Stimulated activated naive B cell treated with anti-CD40 and anti-IgM and Interleukin-4, amounts not matched to agents 10 μg/mL and 1 μg/mL and 100 μg/mL, for 72 hours (primary cell): ENCODE measurements at regions not wholly inside any gene's neighbourhood (a gene's known extent, or its start where the extent isn't known, plus 50 kb on each side); places are given as distances from the start of the nearest gene placed in this dataset.
"Not testable (repeated sequence)": the region's sequence is repeated elsewhere in the genome, so short reads cannot be mapped to it uniquely, and the experiment has no call there.

Experiments used
- ATAC-seq, 2 donors: fragments of 150-1000 bp; cut with Tn5 transposase; replicated peaks; 2 replicates each; pipeline ENCODE4 v1.10.0; 2021; ENCODE audit warnings: moderate library complexity in 1 of 2
- DNase-seq: peaks from one replicate; pipeline ENCODE4 v3.0.0; 2021
- H3K27ac Mint-ChIP-seq: one replicate; pipeline ENCODE4 v1.8.0; 2022; ENCODE audit warnings: mild to moderate bottlenecking, mixed read lengths
- H3K27me3 Mint-ChIP-seq, 2 donors: one replicate each; pipeline ENCODE4 v1.8.0; 2022; ENCODE audit warnings: mixed read lengths in 2 of 2
- H3K36me3 Mint-ChIP-seq, 2 donors: one replicate each; pipeline ENCODE4 v1.8.0; 2022; ENCODE audit warnings: mixed read lengths in 2 of 2, mild to moderate bottlenecking in 1 of 2
- H3K4me1 Mint-ChIP-seq, 2 donors: one replicate each; pipeline ENCODE4 v1.8.0; 2022; ENCODE audit warnings: mixed read lengths in 2 of 2, mild to moderate bottlenecking in 1 of 2
- H3K4me3 Mint-ChIP-seq, 2 donors: one replicate each; pipeline ENCODE4 v1.8.0; 2022; ENCODE audit warnings: mild to moderate bottlenecking in 2 of 2, mixed read lengths in 2 of 2, moderate library complexity in 1 of 2
- H3K9me3 Mint-ChIP-seq, 2 donors: one replicate each; pipeline ENCODE4 v1.8.0; 2022; ENCODE audit warnings: mixed read lengths in 2 of 2, mild to moderate bottlenecking in 1 of 2

DNA sequence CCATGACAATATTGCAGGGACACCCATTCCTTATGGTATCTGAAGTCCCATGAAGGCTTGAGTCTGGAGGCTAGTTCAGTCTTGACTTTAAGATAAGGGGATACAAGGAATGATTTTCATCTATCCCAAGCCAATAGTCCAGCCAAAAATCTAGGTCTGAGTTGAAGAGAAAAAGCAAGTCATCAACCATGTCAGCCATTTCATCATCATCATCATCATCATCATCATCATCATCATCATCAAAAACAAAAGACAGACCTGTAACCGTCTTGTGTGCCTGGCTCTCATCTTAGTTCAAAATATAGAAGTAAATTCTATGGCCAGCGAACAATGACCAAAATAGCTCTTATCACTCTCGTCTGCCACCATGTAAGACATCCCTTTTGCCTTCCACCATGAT, 59.5 kb upstream of the FAM90A26 start:
- H3K4me1 Mint-ChIP-seq, H3K9me3 Mint-ChIP-seq, ATAC-seq, DNase-seq, H3K27ac Mint-ChIP-seq, H3K27me3 Mint-ChIP-seq, H3K4me3 Mint-ChIP-seq, H3K36me3 Mint-ChIP-seq: not testable (repeated sequence)

GRCh38 chr4:9103148-9103524, 67.1 kb upstream of the FAM90A26 start:
- not testable (repeated sequence) for H3K27me3 Mint-ChIP-seq, H3K4me3 Mint-ChIP-seq, H3K4me1 Mint-ChIP-seq, H3K9me3 Mint-ChIP-seq, DNase-seq, ATAC-seq, H3K36me3 Mint-ChIP-seq, H3K27ac Mint-ChIP-seq

DNA sequence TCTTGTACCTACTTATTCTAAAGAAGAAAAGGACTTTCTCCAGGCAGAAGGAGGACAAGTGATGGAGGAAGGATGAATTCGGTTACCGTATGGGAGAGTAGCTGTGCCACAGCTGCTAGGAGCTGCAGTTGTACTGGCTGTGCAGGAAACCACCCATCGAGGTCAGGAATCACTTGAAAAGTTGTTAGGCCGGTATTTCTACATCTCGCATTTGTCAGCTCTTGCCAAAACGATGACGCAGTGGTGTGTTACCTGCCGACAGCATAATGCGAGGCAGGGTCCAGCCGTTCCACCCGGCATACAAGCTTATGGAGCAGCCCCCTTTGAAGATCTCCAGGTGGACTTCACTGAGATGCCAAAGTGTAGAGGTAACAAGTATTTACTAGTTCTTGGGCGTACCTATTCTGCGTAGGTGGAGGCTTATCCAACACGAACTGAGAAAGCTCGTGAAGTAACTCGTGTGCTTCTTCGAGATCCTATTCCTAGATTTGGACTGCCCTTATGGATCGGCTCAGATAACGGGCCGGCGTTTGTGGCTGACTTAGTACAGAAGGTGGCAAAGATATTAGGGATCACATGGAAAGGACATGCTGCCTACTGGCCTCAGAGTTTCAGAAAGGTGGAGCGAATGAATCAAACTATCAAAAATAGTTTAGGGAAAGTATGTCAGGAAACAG, 67.6 kb upstream of the FAM90A26 start:
- H3K27ac Mint-ChIP-seq, H3K4me3 Mint-ChIP-seq, H3K4me1 Mint-ChIP-seq, H3K9me3 Mint-ChIP-seq, H3K27me3 Mint-ChIP-seq, DNase-seq, ATAC-seq, H3K36me3 Mint-ChIP-seq: not testable (repeated sequence)

GRCh38 chr4:9096330-9096729, 73.9 kb upstream of the FAM90A26 start:
- H3K27me3 Mint-ChIP-seq, H3K4me3 Mint-ChIP-seq, ATAC-seq, H3K4me1 Mint-ChIP-seq, H3K27ac Mint-ChIP-seq, DNase-seq: not testable (repeated sequence)
- Mint-ChIP-seq H3K36me3 (peaks cover 6 to 12% of the 10 kb centered on the region in 2 donors), H3K9me3 (peaks cover 28 to 35% of the 10 kb centered on the region in 2 donors)

DNA sequence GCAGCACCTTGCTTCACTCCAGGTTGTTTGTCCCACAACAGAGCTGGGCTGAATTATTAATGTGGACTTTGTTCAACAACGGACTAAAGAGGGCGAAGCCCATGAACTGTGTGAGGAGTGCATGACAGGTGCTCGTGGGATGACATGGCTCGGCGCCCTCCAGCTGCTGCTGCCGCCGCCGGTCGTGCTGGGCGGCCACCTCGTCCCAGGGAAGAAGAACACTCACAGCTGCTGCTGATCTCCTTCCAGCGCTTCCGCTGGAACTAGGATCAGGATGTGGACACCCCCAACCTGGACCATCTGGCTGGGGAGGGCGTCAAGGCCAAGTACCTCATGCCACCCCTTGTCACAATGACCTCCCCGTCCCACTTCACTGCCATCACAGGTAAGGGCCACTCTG, 91.4 kb upstream of the FAM90A26 start:
- DNase-seq, H3K4me3 Mint-ChIP-seq, H3K36me3 Mint-ChIP-seq, H3K4me1 Mint-ChIP-seq, H3K27ac Mint-ChIP-seq, ATAC-seq, H3K27me3 Mint-ChIP-seq: not testable (repeated sequence)
- peaks cover 11 to 12% of the 10 kb centered on the region in 2 donors for H3K9me3 Mint-ChIP-seq

GRCh38 chr4:9076974-9077373, 93.2 kb upstream of the FAM90A26 start:
- not testable (repeated sequence) for H3K4me1 Mint-ChIP-seq, DNase-seq, ATAC-seq, H3K27ac Mint-ChIP-seq, H3K4me3 Mint-ChIP-seq, H3K36me3 Mint-ChIP-seq, H3K27me3 Mint-ChIP-seq
- peaks cover 6 to 12% of the 10 kb centered on the region in 2 donors for H3K9me3 Mint-ChIP-seq

DNA sequence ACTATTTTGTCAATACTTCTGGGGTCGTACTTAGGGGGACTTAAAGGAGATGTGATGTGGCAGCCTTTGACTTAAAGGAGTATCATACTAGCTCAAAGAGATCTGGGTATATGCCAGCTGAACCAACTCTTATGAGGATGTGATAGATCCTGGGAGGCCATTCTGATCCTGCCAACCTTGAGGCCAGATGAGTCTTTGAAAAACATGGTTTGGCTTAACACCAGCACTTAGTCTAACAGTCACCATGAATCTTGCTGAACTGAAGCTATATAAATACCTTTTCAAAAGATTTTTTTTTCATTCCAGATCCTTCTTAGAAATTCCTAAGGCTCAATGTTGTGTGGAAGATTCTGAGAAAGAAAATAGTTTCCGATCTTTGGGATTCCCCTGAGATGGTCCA, 93.7 kb upstream of the FAM90A26 start:
- not testable (repeated sequence) for H3K4me3 Mint-ChIP-seq, H3K27me3 Mint-ChIP-seq, H3K27ac Mint-ChIP-seq, H3K9me3 Mint-ChIP-seq, H3K36me3 Mint-ChIP-seq, ATAC-seq, H3K4me1 Mint-ChIP-seq, DNase-seq

DNA sequence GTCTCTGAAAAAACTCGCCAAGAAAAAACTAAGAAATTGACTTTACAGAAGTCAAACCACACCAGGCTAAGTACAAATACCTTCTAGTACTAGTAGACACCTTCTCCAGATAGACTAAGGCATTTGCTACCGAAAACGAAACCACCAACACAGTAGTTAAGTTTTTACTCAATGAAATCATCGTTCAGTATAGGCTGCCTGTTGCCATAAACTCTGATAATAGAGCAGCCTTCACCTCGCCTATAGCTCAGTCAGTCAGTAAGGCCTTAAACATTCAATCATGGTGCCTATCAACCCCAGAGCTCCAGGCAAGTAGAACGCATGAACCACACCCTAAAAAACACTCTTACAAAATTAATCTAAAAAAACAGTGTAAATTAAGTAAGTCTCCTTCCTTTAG, 96.8 kb upstream of the FAM90A26 start:
- not testable (repeated sequence) for H3K4me1 Mint-ChIP-seq, H3K36me3 Mint-ChIP-seq, DNase-seq, H3K27me3 Mint-ChIP-seq, ATAC-seq, H3K9me3 Mint-ChIP-seq, H3K27ac Mint-ChIP-seq, H3K4me3 Mint-ChIP-seq

GRCh38 chr4:9072521-9073220, 97.5 kb upstream of the FAM90A26 start:
- H3K27ac Mint-ChIP-seq, H3K4me3 Mint-ChIP-seq, DNase-seq, H3K27me3 Mint-ChIP-seq, H3K4me1 Mint-ChIP-seq, H3K9me3 Mint-ChIP-seq, H3K36me3 Mint-ChIP-seq, ATAC-seq: not testable (repeated sequence)

- not testable (repeated sequence) for DNase-seq, H3K4me3 Mint-ChIP-seq, H3K27ac Mint-ChIP-seq, ATAC-seq, H3K27me3 Mint-ChIP-seq, H3K4me1 Mint-ChIP-seq, H3K36me3 Mint-ChIP-seq
- peaks cover 15 to 18% of the 10 kb centered on the region in 2 donors for H3K9me3 Mint-ChIP-seq
Measured at GRCh38 chr4:9067923-9068322, 102.3 kb upstream of the FAM90A26 start.

- H3K4me3 Mint-ChIP-seq, H3K4me1 Mint-ChIP-seq, DNase-seq, H3K27me3 Mint-ChIP-seq, H3K36me3 Mint-ChIP-seq, H3K27ac Mint-ChIP-seq, ATAC-seq: not testable (repeated sequence)
- peaks cover 15 to 19% of the 10 kb centered on the region in 2 donors for H3K9me3 Mint-ChIP-seq
Measured at GRCh38 chr4:9063612-9064011, 106.6 kb upstream of the FAM90A26 start.

DNA sequence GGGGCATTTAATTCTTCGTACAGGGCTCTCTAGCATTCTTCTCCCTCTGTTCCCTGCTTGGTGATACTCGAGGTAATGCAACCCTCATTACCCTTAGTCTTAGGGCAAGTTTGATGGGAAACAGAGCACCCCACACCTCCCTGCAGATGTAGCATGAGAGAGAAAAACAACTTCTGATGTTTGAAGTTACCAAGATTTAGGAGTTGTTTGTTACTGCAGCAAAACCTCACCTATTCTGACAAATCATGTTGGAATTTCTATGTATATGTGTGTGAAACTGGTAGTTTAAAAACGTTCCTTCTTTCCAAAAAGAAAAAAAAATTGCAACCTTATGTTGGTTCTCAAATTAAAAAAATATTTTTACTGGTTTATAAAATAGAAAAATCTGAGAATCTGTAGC, 145.3 kb upstream of the FAM90A26 start:
- DNase-seq, H3K27ac Mint-ChIP-seq, H3K27me3 Mint-ChIP-seq, H3K9me3 Mint-ChIP-seq, H3K4me1 Mint-ChIP-seq, H3K4me3 Mint-ChIP-seq, H3K36me3 Mint-ChIP-seq, ATAC-seq: not testable (repeated sequence)

DNA sequence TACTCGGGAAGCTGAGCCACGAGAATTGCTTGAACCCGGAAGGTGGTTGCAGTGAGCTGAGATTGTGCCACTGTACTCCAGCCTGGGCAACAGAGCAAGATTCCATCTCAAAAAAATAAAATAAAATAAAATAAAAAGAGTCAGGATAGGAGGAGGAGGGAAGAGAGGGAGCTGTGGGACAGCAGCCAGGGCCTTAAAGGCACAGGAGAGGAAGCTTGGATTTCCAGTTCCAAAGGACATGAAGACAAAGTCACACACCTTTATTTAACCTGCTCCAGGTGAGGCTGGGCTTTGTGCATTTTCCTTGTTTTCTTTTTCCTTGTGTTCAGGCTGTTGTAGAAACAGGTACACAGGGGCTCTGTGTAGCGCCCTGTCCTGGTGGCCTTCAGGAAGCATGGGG, 138.2 kb upstream of the HMX1 start:
- not testable (repeated sequence) for H3K4me3 Mint-ChIP-seq, H3K9me3 Mint-ChIP-seq, H3K36me3 Mint-ChIP-seq, DNase-seq, ATAC-seq, H3K4me1 Mint-ChIP-seq, H3K27ac Mint-ChIP-seq
- H3K27me3 Mint-ChIP-seq: peaks cover 5 to 12% of the 10 kb centered on the region in 2 donors

DNA sequence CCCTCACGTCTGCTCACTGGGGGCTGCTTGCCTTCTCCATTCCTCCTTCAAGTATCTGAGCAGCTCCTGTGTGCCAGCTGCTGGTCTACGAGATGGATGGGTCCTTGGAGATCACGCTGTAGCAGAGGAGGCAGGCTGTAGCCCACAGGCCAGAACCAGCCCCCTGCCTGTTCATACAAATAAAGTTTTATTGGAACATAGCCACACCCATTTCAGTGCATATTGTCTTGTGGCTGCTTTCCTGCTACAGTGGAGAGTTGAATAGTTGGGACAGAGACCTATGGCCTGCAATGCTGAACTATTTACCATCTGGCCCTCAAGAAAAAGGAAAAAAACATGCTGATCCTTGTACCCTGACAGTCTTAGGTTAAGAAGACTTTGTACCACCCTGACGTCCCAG, 136.8 kb upstream of the HMX1 start:
- not testable (repeated sequence) for H3K9me3 Mint-ChIP-seq, H3K27ac Mint-ChIP-seq, H3K36me3 Mint-ChIP-seq

GRCh38 chr4:9001153-9001552, 129.5 kb upstream of the HMX1 start:
- not testable (repeated sequence) for DNase-seq

More for the DNA sequence above, 136.8 kb upstream of the HMX1 start:
- ATAC-seq, H3K4me1 Mint-ChIP-seq, DNase-seq, H3K4me3 Mint-ChIP-seq: not testable (repeated sequence)
- H3K27me3 Mint-ChIP-seq: peaks cover 5 to 14% of the 10 kb centered on the region in 2 donors

More at GRCh38 chr4:9001153-9001552, 129.5 kb upstream of the HMX1 start:
- Mint-ChIP-seq H3K4me1 (peaks cover 0 to 15% of the 10 kb centered on the region in 2 donors), H3K27me3 (peaks cover 18 to 71% of the 10 kb centered on the region in 2 donors), H3K4me3 (peak overlapping the region in 1 of 2 donors; percentile 59)
- not testable (repeated sequence) for H3K27ac Mint-ChIP-seq, ATAC-seq, H3K9me3 Mint-ChIP-seq, H3K36me3 Mint-ChIP-seq
